SIG-M5 (cell line): ENCODE measurements at regions not wholly inside any gene's neighbourhood (a gene's known extent, or its start where the extent isn't known, plus 50 kb on each side); places are given as distances from the start of the nearest gene placed in this dataset.
"Not testable (repeated sequence)": the region's sequence is repeated elsewhere in the genome, so short reads cannot be mapped to it uniquely, and the experiment has no call there.

Experiments used
- DNase-seq: peaks from one replicate; lab custom pipeline; 2025; lab: John Stamatoyannopoulos, UW

- no peak for DNase-seq
These were observed 268.2 kb downstream of the SH3GL2 start for GRCh38 chr9:17846948-17847655.

- DNase-seq, result no peak
These were observed 269.0 kb downstream of the SH3GL2 start for GRCh38 chr9:17847908-17848307.

- DNase-seq, result no peak
These were observed 273.2 kb downstream of the SH3GL2 start for GRCh38 chr9:17852108-17852507.

- DNase-seq, result no peak
These were observed 275.6 kb downstream of the SH3GL2 start for GRCh38 chr9:17854487-17854886.

DNA sequence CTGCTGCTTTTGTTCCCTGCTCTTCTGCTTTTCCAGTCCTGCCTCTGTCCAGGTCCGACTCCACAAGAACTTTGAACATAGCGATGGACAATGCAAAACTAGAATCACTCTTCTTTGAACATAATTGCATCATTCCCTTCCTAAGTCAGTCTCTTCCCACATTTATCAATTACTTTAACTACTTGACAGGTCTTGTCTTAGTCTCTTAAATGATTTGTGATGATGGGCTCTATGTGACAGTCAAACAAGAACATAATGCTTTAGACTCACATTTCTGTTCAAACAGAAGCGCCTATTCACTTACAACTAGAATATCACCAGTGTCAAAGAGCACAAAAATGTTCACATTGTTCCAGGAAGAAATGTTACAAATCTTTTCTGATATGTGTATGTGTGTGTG lies 278.1 kb downstream of the SH3GL2 start:
- DNase-seq, result no peak

DNA sequence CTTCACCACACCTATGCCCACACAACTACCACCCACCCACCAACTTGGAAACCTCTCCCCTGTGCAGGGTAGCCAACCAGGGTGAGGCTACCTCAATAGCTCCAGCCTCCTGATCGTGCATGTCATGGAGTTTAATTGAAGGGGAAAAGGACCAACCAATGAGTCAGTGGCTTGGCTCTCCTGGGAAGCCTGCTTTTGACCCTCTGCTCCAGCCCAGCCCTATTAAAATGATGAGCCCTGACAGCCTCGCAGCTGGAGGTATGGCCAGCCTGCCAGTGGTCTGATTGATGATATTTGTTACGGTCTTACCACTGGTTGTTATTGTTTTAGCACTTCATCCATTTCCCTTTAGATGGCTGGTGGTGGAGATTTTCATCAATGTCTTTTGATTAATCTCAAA lies 280.4 kb downstream of the SH3GL2 start:
- no peak for DNase-seq

DNA sequence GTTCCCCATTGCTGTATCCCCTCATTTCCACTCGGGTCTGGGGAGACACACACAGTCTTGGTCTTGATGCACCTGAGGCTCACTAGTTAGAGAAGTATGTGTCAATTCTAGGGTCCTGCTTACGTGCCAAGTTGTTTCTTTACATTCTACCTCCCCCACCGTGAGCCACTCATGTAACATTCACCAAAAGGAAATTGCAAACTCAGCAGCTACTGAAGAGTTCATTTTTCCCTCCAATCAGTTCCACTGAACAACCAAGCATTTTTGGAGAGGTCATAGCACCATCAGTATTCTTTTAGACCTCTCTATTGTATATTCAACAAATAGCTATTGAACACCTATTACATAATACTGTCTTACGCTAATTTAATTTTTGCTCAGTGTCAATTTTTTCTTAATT lies 281.1 kb downstream of the SH3GL2 start:
- DNase-seq, result no peak

DNA sequence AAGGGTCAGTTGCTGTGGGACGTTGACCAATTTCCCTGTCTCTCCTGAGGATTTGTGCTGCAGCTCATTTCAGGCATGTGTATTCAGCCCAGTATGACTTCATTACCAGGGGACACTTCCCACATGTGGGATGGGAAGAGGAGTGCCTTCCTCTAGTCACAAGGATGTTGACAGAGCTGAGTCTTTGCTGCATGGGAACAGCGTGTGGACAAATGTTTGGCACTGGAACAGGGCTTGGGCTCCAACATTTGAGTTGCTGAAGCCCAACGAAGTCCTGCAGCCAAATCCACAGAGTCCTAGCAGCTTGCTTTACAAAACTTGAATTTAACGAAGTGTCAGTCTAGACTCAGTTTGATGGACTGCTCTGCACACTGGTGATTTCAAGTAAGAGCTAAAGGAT lies 283.2 kb downstream of the SH3GL2 start:
- DNase-seq, result no peak

GRCh38 chr9:17862629-17863028 lies 283.8 kb downstream of the SH3GL2 start:
- DNase-seq, result no peak

- no peak for DNase-seq
These were observed 284.5 kb downstream of the SH3GL2 start for GRCh38 chr9:17863213-17863883.

- DNase-seq, result no peak
These were observed 285.1 kb downstream of the SH3GL2 start for GRCh38 chr9:17863924-17864323.

- DNase-seq, result no peak
These were observed 286.1 kb downstream of the SH3GL2 start for GRCh38 chr9:17864951-17865350.

- DNase-seq, result no peak
These were observed 287.0 kb downstream of the SH3GL2 start for GRCh38 chr9:17865881-17866280.

GRCh38 chr9:17870722-17871121 lies 291.9 kb downstream of the SH3GL2 start:
- no peak for DNase-seq

DNA sequence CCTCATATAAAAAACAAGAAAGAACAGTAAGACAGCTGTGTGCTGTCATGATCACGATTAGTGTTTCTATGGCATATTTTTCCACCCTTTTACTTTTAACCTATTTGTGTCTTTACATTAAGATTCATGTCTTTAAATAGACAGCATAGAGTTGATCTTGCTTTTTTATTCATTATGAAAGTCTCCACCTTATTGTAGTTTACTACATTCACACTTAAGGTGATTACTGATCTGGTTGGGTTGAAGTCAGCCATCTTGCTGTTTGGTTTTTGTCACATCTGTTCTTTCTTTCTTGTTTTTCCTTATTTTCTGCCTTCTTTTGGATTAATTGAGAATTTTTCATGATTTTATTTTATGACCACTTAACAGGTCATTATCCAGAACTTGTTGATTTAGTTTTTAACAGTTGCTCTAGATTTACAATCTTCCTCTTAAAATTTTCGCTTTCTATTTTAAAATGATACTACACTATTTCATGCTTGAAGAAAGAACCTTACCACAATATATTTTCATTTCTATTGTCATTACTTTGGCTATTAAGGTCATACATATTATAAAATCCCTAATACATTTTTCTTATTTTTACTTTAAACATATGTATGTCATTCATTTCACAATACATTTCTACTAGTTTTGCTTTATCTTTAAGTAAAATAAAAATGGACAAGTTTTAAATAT lies 292.5 kb downstream of the SH3GL2 start:
- DNase-seq, result no peak

DNA sequence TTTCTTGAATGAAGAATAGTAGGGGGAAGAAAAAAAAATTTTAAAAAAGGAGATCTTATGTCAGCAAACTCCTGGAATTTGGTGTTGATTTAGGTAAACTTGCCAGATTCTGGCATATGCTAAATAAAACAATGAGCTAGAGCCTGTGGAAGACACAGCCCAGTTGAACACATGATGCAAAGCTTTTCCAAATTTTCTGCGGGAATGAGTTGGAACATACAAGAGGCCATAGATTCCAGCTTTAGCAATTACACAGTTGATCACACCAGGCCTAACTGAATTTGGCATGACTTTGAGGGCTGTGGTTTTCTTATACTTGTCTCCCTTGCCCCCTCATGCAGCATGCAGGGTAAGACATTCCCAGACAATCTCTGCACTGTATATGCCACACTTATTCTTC lies 297.0 kb downstream of the SH3GL2 start:
- no peak for DNase-seq

DNA sequence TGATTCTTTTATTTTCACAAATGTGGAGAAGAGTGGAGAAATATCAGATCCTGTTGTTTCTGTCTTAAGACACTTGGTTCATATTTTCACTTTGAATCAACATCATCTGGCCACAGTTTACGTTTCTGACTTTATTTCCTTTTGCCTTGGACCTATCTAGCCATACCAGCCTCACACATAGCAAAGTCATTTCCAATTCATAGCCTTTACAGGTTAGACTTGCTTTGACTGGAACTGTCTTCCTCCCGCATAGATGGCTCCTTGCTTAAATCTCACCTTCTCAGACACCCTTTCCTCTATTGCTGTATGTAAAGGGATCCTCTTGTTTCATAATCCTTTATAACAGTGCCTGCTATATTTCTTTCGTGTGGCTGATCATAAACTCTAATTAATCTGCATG lies 297.8 kb downstream of the SH3GL2 start:
- no peak for DNase-seq

DNA sequence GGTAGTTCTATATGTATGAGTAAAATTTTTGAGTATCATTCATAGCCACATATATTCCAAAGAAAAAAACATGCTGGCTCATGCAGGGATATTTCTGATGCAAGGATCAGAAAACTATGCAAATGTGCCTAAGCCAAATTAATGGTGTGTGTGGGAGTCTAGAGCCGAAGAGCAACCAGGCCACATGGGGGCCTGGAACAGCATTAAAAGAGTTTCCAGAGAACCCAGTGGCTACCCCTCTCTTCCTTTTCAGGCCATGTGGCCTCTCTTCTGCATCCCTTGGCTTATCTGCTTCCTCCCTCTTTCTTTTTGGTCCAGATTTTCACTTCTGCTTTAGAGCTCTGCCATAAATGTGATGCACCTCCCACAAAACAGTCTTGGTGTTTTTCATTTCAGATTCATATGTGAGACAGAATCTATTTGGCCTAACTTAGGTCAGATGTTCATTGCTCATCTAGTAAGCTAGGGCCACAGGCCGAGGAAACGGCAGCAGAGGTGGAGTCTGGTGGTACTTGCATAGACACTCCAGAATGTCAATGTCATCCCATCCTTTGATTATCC lies 300.0 kb downstream of the SH3GL2 start:
- no peak for DNase-seq

DNA sequence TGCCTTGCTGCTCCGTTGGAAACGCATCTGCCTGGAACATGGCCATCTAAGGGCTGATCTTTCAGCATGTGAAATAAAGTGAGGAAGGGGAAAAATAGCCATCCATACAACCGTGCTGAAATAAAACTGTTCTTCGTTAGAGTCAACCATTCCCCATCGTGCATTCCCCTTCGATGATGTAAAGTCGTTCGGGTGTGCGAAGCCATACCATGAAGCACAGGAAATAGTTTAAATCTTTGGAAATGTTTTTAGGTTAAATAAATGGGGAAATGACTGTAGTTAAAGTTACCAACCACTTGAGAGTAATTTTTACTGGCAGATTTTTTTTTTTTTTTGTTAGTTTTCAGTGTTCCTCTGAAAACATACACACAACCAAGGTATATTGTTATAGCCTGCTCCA lies 302.5 kb downstream of the SH3GL2 start:
- no peak for DNase-seq

DNA sequence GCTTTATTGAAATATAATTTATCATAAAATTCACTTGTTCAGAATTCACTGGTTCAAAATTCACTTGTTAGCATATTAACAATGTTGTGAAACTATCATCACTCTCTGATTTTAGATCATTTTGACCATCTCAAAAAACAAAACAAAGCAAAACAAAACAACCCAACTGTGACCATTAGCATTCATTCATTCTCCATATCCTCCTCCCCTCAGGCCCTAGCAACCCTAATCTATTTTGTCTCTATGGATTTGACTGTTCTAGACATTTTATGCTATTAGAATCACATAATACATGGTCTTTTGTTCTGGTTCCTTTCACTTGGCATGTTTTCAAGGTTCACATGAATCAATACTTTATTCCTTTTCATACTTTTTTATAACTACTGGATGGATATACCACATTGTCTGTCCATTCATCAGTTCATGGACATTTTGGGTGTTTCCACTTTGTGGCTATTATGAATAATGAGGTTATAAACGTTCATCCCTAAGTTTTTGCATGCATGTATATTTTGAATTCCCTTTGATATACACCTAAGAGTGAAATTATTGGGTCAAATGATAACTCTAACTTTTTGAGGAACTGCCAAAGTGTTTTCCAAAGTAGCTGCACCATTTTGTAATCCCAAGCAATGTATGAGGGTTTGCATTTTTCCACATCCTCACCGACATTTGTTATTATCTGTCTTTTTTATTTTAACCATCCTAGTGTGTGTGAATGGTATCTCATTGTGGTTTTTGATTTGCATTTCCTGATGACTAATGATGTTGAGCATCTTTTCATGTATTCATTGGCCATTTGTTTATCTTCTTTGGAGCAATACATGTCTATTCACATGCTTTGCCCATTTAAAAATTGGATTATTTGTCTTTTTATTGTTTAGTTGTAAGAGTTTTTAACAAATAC lies 304.1 kb downstream of the SH3GL2 start:
- no peak for DNase-seq

DNA sequence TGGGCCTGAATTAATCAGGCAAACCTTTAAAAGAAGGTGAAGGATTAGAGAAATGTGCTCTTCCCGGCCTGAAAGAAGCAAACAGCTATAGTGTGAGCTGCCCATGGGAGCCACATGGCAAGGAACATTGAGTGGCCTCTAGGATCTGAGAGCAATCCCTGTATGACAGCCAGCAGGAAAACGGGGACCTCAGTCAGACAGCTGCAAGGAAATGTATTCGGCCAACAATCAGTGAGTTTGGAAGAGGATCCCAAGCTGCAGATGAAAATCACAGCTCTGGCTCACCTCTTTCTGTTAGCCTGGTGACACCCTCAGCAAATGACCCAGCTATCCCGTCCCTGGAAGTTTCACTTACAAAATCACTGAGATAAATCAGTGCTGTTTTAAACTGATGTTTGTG lies 309.2 kb downstream of the SH3GL2 start:
- DNase-seq, result no peak

DNA sequence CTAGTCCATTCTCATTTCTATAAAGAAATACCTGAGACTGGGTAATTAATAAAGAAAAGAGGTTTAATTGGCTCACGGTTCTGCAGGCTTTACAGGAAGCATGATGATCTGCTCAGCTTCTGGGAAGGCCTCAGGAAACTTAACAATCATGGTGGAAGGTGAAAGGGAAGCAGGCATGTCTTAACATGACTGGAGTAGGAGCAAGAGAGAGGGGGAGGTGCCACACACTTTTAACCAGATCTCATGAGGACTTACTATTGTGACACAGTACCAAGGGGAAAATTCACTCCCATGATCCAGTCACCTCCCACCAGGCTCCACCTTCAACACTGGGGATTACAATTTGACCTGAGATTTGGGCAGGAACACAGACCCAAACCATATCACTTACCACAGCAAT lies 310.1 kb downstream of the SH3GL2 start:
- not testable (repeated sequence) for DNase-seq
